ENCODE measurements at regions not wholly inside any gene's neighbourhood (a gene's known extent, or its start where the extent isn't known, plus 50 kb on each side); places are given as distances from the start of the nearest gene placed in this dataset.
"Not testable (repeated sequence)": the region's sequence is repeated elsewhere in the genome, so short reads cannot be mapped to it uniquely, and the experiment has no call there.

DNA sequence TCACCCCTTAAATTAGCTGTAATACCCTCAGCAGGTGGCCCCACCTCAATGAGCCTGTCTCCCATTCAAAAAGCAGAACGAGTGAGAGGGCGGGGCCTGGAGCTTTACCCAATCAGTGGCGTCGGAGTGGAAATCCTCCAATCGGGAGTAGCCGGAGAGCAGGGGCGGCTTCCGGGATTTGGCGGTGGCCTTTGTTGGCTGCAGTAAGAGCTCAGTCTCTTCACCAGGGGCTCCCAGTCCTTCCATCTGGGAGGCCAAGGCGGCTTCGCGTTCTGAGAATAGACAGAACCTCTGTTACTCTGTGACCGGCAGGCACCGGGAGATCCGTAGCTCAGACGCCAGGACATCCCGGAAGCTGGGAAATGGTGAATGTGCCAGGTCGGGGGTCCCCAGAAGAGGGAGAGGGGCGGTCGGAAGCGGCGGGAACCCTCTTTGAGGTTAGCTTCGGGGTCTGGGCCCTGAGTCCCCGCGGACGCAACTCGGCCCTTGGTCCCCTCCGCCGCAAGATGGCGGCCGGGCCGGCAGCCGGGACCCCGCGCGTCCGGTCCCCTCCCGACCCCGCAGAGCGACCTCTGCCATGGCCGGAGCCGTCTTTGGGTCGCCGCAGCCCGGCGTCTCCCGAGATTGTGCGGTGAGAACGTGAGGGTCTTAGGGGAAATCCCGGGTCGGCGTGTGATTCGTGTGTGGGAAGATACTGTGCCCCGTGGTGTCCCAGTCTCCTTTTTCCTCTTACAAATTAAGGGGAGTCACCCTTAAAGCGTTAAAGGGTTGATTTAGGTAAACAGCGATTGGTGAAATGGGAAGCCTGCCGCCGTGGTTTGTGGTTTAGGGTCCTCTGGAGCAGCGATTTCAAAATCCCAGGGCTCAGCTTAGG lies 160.3 kb upstream of the ZNF267 start:
- no peaks in the 10 kb centered on the region for H3K27me3 ChIP-seq (ENCODE audit: insufficient read depth, low read length)
- H3K27ac ChIP-seq (ENCODE audit: low read length) = peak overlapping the region; percentile 55
- peaks cover 33% of the 10 kb centered on the region for H3K36me3 ChIP-seq (ENCODE audit: insufficient read depth, low read depth, low read length)
- no peaks in the 10 kb centered on the region for H3K9me3 ChIP-seq (ENCODE audit: insufficient read depth, low read depth, low read length)
- H3K4me1 ChIP-seq (ENCODE audit: insufficient read depth, low read length) = peaks cover 25% of the 10 kb centered on the region
- H3K4me3 ChIP-seq (ENCODE audit: low read length) = peak overlapping the region; percentile 94
- H3K9ac ChIP-seq (ENCODE audit: low read depth, low read length) = peak overlapping the region; percentile 93

DNA sequence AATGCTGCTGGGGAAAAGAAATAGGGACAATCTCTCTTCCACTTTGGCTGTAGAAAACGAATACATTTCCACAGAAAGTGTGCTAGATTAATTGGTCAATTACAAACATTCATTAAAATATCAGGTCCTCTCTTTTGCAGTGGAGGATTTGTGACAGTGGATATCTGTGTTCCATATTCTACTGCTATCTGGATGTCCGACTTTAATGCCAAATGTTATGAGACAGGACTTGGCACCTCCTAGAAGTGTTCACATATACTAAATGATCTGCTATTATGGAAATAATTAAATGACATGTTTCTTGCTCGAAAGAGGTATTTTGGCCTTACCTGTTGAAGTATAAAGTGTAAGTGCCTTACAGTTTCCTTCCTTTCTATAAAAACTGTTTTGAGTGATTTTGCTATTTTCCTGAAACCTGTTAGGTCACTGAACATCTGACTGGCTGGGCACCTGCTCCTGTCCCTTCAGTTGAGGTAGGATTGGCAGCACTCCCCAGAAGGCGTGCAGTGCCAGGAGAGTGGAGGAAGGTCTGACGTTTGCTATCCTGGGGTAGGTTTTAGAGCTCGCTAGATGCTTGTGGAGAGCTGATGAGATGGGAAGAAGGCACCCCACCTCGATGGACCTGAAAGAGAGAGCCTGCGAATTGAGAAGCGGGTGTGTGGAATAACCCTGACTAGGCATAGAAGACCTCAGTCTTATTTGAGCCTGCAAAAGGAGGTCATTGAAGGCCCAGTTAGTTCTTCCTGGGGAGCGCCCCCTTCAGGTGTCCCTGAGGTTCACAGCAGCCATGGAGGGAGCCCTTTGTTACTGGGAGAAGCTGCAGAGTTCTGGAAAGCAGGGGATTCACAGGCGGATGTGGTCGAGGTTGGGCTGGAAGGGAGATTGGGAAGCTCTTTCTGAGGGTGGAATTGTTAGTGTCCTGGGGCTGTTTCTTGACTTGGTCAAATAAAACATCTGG lies 159.4 kb upstream of the ZNF267 start:
- no peaks in the 10 kb centered on the region for H3K27me3 ChIP-seq (ENCODE audit: insufficient read depth, low read length)
- peak overlapping the region; percentile 93 for H3K9ac ChIP-seq (ENCODE audit: low read depth, low read length)
- no peaks in the 10 kb centered on the region for H3K9me3 ChIP-seq (ENCODE audit: insufficient read depth, low read depth, low read length)
- H3K27ac ChIP-seq (ENCODE audit: low read length) = peak overlapping the region; percentile 55
- H3K36me3 ChIP-seq (ENCODE audit: insufficient read depth, low read depth, low read length) = peaks cover 33% of the 10 kb centered on the region
- H3K4me1 ChIP-seq (ENCODE audit: insufficient read depth, low read length) = peaks cover 25% of the 10 kb centered on the region
- peak overlapping the region; percentile 94 for H3K4me3 ChIP-seq (ENCODE audit: low read length)

DNA sequence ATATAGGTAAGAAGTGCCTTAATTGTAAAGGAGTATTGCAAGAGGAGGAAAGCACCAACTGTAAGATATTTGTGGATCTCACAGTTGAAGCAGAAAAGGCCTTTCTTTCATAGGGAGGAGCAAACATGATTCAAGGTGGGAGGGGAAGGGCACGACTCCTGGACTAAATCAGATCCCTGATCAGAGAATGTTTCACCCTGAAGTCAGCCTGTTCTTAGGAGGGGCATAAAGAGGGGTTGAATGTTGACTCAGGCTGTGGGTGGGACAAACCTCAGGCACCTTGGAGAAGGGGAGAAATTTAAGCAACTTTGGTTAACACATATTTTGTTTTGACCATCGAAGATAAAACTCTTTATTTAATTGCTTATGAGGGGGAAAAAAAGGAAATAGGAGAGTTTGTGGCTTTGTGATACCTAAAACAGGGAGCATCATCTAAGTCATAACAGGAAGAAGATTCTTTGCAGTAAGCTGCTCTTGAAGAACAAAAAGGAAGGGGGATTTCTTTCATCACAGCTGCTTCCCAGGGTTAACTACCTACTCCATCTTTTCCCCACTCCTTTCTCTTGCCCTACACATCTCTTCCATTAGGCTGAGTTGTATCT lies 158.6 kb upstream of the ZNF267 start:
- H3K4me3 ChIP-seq (ENCODE audit: low read length) = peak overlapping the region; percentile 94
- no peak overlapping the region for H3K27ac ChIP-seq (ENCODE audit: low read length)

DNA sequence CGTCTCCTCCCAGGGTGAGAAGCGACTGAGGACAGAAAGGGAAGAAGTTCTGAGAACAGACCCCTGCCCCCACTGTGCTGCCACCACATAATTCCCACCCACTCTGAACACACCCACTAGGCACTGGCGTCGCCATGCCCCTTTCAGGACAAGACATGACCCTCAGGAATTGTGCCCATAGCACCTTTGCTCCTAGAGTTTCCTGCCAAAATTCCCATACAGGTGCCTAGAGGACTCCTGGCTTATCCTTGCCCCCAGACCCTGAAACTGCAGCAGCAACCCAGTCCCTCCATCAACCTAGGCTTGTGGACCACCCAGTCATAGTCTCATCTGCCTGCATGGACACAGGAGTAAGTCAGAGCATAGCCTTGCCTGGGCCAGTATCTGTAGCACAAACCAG lies 157.7 kb upstream of the ZNF267 start:
- Histone ChIP-seq H3K27me3 (ENCODE audit: insufficient read depth, low read length) (no peaks in the 10 kb centered on the region), H3K4me1 (ENCODE audit: insufficient read depth, low read length) (peaks cover 25% of the 10 kb centered on the region), H3K9ac (ENCODE audit: low read depth, low read length) (no peak overlapping the region), H3K4me3 (ENCODE audit: low read length) (no peak overlapping the region), H3K27ac (ENCODE audit: low read length) (no peak overlapping the region), H3K9me3 (ENCODE audit: insufficient read depth, low read depth, low read length) (no peaks in the 10 kb centered on the region), H3K36me3 (ENCODE audit: insufficient read depth, low read depth, low read length) (peaks cover 28% of the 10 kb centered on the region; the same call in 1 of the 2 replicates)

More for the DNA sequence above, 158.6 kb upstream of the ZNF267 start:
- no peaks in the 10 kb centered on the region for H3K27me3 ChIP-seq (ENCODE audit: insufficient read depth, low read length)
- peak overlapping the region; percentile 93; the same call in 1 of the 2 replicates for H3K9ac ChIP-seq (ENCODE audit: low read depth, low read length)
- peaks cover 28% of the 10 kb centered on the region; the same call in 1 of the 2 replicates for H3K36me3 ChIP-seq (ENCODE audit: insufficient read depth, low read depth, low read length)
- peaks cover 25% of the 10 kb centered on the region for H3K4me1 ChIP-seq (ENCODE audit: insufficient read depth, low read length)
- H3K9me3 ChIP-seq (ENCODE audit: insufficient read depth, low read depth, low read length) = no peaks in the 10 kb centered on the region

DNA sequence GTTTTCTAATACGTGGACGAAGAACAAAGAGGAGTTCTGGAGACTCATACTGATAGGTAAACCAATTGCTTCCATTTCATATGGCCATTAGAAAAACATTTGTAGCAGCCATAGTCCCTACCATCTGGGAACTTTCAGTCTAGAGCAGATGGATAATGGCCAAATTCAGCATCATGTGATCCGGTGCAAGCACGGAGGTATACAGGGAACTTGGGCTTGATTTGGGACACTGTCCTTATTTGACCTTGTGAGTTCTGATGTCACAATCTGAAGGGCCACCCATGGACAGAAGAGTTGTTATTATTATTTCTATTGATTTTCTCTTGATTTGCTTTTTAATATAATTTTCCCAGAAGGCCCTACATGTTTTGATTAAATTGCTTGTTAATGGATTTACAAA lies 154.6 kb upstream of the ZNF267 start:
- H3K27ac ChIP-seq (ENCODE audit: low read length) = no peak overlapping the region
- H3K4me1 ChIP-seq (ENCODE audit: insufficient read depth, low read length) = peaks cover 11% of the 10 kb centered on the region; the same call in 1 of the 2 replicates
- H3K9ac ChIP-seq (ENCODE audit: low read depth, low read length) = no peak overlapping the region
- peaks cover 47% of the 10 kb centered on the region; the same call in 1 of the 2 replicates for H3K36me3 ChIP-seq (ENCODE audit: insufficient read depth, low read depth, low read length)
- H3K9me3 ChIP-seq (ENCODE audit: insufficient read depth, low read depth, low read length) = no peaks in the 10 kb centered on the region
- no peak overlapping the region for H3K4me3 ChIP-seq (ENCODE audit: low read length)
- H3K27me3 ChIP-seq (ENCODE audit: insufficient read depth, low read length) = no peaks in the 10 kb centered on the region

DNA sequence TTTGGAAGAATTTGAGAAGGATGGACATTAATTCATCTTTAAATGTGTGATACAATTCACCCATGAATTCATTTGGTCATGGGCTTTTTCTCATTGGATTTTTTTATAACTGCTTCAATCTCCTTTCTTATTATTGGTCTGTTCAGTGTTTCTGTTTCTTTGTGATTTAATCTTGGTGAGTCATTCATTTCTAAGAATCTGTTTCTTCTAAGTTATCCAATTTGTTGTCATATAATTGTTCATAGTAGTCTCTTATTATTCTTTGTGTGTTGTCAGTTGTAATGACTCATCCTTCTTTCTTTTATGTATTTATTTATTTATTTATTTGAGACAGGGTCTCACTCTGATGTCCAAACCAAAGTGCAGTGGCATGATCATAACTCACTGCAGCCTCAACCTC lies 146.1 kb upstream of the ZNF267 start:
- H3K4me1 ChIP-seq (ENCODE audit: insufficient read depth, low read length) = no peaks in the 10 kb centered on the region
- no peaks in the 10 kb centered on the region for H3K27me3 ChIP-seq (ENCODE audit: insufficient read depth, low read length)
- H3K36me3 ChIP-seq (ENCODE audit: insufficient read depth, low read depth, low read length) = peaks cover 52% of the 10 kb centered on the region
- H3K9ac ChIP-seq (ENCODE audit: low read depth, low read length) = no peak overlapping the region
- H3K4me3 ChIP-seq (ENCODE audit: low read length) = no peak overlapping the region
- H3K27ac ChIP-seq (ENCODE audit: low read length) = no peak overlapping the region
- H3K9me3 ChIP-seq (ENCODE audit: insufficient read depth, low read depth, low read length) = no peaks in the 10 kb centered on the region

DNA sequence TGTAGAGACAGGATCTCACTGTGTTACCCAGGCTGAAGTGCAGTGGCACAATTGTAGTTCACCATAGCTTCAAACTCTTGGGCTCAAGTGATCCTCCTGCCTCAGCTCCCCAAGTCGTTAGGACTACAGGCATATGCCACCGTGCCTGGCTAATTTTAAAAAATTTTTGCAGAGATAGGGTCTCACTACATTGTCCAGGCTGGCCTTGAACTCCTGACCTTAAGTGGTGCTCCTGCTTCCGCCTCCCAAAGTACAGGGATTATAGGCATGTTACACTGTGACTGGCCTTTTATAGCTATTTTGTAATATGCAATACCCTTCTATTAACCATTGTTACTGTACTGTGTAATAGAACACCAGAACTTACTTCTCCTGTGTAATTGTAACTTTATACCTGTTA lies 139.3 kb upstream of the ZNF267 start:
- H3K4me1 ChIP-seq (ENCODE audit: insufficient read depth, low read length) = no peaks in the 10 kb centered on the region
- no peak overlapping the region for H3K27ac ChIP-seq (ENCODE audit: low read length)
- H3K36me3 ChIP-seq (ENCODE audit: insufficient read depth, low read depth, low read length) = peaks cover 32% of the 10 kb centered on the region
- no peaks in the 10 kb centered on the region; the same call in 1 of the 2 replicates for H3K9me3 ChIP-seq (ENCODE audit: insufficient read depth, low read depth, low read length)
- H3K4me3 ChIP-seq (ENCODE audit: low read length) = no peak overlapping the region
- no peak overlapping the region for H3K9ac ChIP-seq (ENCODE audit: low read depth, low read length)
- H3K27me3 ChIP-seq (ENCODE audit: insufficient read depth, low read length) = no peaks in the 10 kb centered on the region

DNA sequence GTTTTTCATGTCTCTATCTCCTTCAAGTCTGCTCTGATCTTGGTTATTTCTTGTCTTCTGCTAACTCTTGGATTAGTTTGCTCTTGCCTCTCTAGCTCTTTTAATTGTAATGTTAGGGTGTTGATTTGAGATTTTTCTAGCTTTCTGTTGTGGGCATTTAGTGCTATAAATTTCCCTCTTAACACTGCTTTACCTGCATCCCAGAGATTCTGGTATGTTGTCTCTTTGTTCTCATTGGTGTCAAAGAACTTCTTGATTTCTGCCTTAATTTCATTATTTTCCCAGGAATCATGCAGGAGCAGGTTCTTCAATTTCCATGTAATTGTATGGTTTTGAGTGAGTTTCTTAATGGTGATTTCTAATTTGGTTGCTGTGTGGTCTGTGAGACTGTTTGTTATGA lies 128.5 kb upstream of the ZNF267 start:
- not testable (repeated sequence) for H3K27ac ChIP-seq (ENCODE audit: low read length); H3K27me3 ChIP-seq (ENCODE audit: insufficient read depth, low read length); H3K9ac ChIP-seq (ENCODE audit: low read depth, low read length); H3K4me3 ChIP-seq (ENCODE audit: low read length); H3K4me1 ChIP-seq (ENCODE audit: insufficient read depth, low read length)
- H3K9me3 ChIP-seq (ENCODE audit: insufficient read depth, low read depth, low read length) = peaks cover 70% of the 10 kb centered on the region
- H3K36me3 ChIP-seq (ENCODE audit: insufficient read depth, low read depth, low read length) = peaks cover 26% of the 10 kb centered on the region

DNA sequence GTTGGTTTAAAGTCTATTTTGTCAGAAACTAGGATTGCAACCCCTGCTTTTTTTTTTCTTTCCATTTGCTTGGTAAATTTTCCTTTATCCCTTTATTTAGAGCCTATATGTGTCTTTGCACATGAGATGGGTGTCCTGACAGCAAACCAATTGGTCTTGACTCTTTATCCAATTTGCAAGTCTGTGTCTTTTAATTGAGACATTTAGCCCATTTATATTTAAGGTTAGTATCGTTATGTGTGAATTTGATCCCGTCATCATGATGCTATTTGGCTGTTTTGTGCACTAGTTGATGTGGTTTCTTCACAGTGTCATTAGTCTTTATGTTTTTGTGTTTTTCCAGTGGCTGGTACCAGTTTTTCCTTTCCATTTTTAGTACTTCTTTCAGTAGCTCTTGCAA lies 127.7 kb upstream of the ZNF267 start:
- H3K9ac ChIP-seq (ENCODE audit: low read depth, low read length) = no peak overlapping the region
- peaks cover 75% of the 10 kb centered on the region for H3K9me3 ChIP-seq (ENCODE audit: insufficient read depth, low read depth, low read length)
- H3K27me3 ChIP-seq (ENCODE audit: insufficient read depth, low read length) = no peaks in the 10 kb centered on the region
- H3K27ac ChIP-seq (ENCODE audit: low read length) = no peak overlapping the region
- H3K36me3 ChIP-seq (ENCODE audit: insufficient read depth, low read depth, low read length) = peaks cover 27% of the 10 kb centered on the region
- no peaks in the 10 kb centered on the region for H3K4me1 ChIP-seq (ENCODE audit: insufficient read depth, low read length)
- H3K4me3 ChIP-seq (ENCODE audit: low read length) = no peak overlapping the region; the same call in 1 of the 2 replicates

DNA sequence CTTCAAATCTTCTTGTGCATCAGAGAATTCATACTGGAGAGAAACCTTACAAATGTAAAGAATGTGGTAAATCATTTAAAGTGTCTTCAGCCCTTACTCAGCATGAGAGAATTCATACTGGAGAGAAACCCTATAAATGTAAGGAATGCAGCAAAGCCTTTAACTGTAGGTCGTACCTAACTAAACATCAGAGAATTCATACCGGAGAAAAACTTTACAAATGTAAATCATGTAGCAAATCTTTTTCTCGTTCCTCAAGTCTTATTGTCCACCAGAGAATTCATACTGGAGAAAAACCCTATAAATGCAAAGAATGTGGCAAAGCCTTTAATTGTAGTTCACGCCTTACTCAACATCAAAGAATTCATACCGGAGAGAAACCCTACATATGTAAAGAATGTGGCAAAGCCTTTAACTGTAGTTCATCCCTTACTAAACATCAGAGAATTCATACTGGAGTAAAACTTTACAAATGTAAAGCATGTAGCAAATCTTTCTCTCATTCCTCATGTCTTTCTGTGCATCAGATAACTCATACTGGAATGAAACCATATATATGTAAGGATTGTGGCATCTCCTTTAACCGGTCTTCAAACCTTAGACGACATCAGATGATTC lies 118.5 kb upstream of the ZNF267 start:
- Histone ChIP-seq H3K4me1 (ENCODE audit: insufficient read depth, low read length) (no peaks in the 10 kb centered on the region), H3K27me3 (ENCODE audit: insufficient read depth, low read length) (no peaks in the 10 kb centered on the region), H3K27ac (ENCODE audit: low read length) (no peak overlapping the region), H3K4me3 (ENCODE audit: low read length) (peak overlapping the region; percentile 20; the same call in 1 of the 2 replicates), H3K36me3 (ENCODE audit: insufficient read depth, low read depth, low read length) (peaks cover 76% of the 10 kb centered on the region), H3K9me3 (ENCODE audit: insufficient read depth, low read depth, low read length) (peaks cover 91% of the 10 kb centered on the region), H3K9ac (ENCODE audit: low read depth, low read length) (no peak overlapping the region)

DNA sequence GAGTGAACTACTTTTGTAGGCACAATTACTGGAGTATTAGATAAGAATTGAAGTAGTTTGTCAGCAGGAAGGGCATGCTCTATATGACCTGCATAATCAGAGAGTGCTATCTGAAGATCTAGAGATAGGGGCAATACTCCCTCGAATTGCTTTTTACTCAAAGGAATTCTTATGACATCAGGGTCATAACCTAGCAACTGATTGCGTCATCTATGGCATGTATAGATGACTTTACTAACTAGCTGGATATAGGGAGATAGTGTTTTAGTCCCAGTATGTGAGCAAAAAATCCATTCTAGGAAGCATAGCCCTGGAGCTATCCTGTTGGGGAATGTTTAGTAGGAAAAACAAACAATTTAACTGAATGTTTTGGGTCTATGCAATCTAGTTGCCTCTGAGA lies 109.5 kb upstream of the ZNF267 start:
- no peaks in the 10 kb centered on the region for H3K27me3 ChIP-seq (ENCODE audit: insufficient read depth, low read length)
- no peak overlapping the region for H3K27ac ChIP-seq (ENCODE audit: low read length)
- no peak overlapping the region for H3K4me3 ChIP-seq (ENCODE audit: low read length)
- peaks cover 2% of the 10 kb centered on the region; the same call in 1 of the 2 replicates for H3K36me3 ChIP-seq (ENCODE audit: insufficient read depth, low read depth, low read length)
- H3K9ac ChIP-seq (ENCODE audit: low read depth, low read length) = no peak overlapping the region
- no peaks in the 10 kb centered on the region for H3K4me1 ChIP-seq (ENCODE audit: insufficient read depth, low read length)
- H3K9me3 ChIP-seq (ENCODE audit: insufficient read depth, low read depth, low read length) = peaks cover 77% of the 10 kb centered on the region

Data from iPS-20b (cell line).